ENCODE measurements at regions not wholly inside any gene's neighbourhood (a gene's known extent, or its start where the extent isn't known, plus 50 kb on each side); places are given as distances from the start of the nearest gene placed in this dataset.

GRCh38 chr1:224489534-224490365 lies 55.2 kb upstream of the WDR26 start (continued):
- TF ChIP-seq CHD7 (IDR thresholded peaks at IDR 0.05; ENCODE audit: insufficient replicate concordance, low read length) (no peak), SP4 (IDR thresholded peaks at IDR 0.05; ENCODE audit: low read length) (no peak)

All from H1 (cell line).